ENCODE measurements at regions not wholly inside any gene's neighbourhood (a gene's known extent, or its start where the extent isn't known, plus 50 kb on each side); places are given as distances from the start of the nearest gene placed in this dataset.
"Not testable (repeated sequence)": the region's sequence is repeated elsewhere in the genome, so short reads cannot be mapped to it uniquely, and the experiment has no call there.

DNA sequence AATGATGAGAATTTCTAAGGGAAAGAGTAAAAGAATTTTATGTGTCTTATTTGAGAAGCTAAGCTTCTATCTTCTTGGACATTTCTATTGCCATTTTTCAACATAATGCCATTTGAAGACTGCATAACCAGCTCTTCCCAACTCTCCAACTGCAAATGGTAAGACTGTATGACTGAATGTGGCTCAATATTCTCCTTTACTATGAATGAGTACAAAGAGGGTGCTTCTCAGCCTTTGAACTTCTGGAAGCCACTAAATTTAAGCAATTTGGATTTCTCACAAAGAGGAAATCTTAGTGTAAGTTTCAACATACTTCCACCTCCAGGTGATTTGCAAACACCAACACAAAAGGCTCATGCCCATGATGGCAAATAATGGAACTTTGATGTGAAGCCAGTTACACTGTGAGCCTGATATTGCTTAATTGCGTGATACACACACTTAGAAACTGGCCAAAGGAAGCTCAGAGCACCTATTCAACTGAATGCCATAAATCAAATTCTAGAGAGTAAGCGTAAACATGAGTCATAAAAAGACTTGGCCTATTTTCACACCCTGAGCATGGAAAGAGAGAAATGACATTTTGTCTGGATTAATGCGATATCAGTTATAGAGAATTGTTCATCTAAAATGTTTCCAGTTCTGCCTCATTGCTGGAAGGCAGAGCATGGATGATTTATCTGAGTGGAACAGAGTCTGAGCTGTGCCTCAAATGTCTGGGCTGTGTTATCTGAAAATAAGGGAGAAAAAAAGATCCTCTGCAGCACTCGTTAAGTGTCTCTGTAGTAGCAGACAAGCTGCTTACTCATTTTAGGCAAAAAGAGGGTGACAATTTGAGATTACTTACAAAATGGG lies 145.3 kb downstream of the PLK2 start:
- ChIA-PET CTCF (no interaction called here), POLR2A (no interaction called here)

DNA sequence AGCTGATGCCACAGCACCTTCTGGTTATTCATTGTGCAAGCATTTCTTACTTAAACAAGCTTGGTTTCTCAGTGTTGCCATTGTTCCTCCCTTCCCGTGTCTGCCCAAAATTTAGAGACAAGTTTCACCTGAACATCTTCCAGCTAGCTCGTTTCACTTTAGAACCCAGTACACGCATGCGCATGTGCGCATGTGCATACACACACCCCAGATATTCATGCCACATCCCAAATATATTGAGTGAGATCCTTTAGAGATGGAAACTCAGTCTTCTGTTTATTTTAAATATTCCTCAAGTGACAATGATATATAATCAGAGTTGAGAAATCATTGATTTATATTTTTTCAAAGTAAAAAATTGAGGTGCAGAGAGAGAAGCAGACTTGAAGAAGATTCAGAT lies 147.6 kb downstream of the PLK2 start:
- ChIA-PET POLR2A (no interaction called here), CTCF (no interaction called here)

DNA sequence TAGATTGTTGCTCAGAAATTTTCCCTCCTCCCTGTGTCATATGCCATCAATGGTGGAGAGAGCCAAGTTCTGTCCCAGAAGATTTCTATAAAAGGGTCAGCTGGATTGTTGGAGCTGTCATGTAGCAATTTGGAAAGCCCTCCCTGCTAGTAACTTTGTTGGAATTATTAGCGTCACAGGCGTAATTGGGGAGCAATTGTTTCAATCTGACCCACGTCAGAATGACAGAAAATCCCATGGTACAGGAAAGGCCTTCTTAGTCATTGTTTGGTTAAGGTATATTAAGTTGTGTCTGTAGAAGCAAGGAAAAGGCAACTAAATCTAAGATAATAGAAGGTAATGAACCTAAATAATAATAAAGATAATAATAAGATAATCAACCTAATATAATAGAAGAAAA lies 148.4 kb downstream of the PLK2 start:
- POLR2A ChIA-PET = no interaction called here
- CTCF ChIA-PET = no interaction called here

DNA sequence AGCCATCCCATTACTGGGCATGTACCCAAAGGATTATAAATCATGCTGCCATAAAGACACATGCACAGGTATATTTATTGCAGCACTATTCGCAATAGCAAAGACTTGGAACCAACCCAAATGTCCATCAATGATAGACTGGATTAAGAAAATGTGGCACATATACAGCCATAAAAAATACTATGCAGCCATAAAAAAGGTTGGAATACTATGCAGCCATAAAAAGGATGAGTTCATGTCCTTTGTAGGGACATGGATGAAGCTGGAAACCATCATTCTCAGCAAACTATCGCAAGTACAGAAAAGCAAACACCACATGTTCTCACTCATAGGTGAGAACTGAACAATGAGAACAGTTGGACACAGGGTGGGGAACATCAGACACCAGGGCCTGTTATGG lies 151.5 kb downstream of the PLK2 start:
- POLR2A ChIA-PET = not testable (repeated sequence)
- CTCF ChIA-PET = interaction anchor here (0.6 kb wide), 1 partner anchor 403 kb away, joined by 3 read pairs; no protein-coding TSS in a partner anchor

DNA sequence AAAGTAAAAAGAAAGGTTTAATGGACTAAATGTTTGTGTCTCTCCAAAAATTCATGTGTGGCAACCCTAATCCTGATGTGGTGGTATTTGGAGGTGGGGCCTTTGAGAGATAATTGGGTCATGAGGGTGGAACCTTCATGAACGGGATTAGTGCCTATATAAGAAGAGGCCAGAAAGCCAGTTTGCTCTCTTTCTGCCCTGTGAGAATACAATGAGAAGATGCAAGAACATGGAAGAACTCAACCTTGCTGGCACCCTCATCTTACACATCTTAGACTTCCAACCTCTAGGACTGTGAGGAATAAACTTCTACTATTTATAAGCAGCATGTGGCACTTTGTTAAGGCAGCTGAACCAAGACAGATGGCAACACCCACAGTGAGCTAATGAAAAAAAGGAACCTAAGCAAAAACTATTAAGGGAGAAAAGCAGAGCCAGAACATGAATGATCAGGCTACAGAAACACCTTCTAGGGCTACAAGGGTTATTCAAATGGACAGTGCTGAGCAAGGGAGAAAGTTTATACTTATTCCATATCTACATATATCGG lies 159.5 kb downstream of the PLK2 start:
- CTCF ChIA-PET = no interaction called here
- POLR2A ChIA-PET = no interaction called here

DNA sequence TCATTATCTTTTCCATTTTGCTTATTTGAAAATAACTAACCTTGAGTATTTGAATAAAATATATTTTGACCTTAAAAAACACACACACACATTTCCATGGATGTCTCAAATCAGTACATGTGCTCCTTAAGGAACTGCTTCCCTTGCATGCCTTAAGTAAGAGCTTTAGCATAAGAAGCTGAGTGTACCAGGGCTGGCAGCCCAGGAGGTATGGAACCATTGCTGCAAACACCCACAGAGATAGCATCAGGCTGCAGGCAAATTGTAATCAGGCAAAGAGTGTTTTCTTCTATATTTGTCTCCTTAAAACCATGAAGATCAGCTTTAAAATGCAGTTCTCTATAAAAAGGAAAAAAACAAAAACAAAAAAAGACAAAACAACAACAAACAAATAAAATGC lies 160.6 kb downstream of the PLK2 start:
- ChIA-PET CTCF (no interaction called here), POLR2A (no interaction called here)

DNA sequence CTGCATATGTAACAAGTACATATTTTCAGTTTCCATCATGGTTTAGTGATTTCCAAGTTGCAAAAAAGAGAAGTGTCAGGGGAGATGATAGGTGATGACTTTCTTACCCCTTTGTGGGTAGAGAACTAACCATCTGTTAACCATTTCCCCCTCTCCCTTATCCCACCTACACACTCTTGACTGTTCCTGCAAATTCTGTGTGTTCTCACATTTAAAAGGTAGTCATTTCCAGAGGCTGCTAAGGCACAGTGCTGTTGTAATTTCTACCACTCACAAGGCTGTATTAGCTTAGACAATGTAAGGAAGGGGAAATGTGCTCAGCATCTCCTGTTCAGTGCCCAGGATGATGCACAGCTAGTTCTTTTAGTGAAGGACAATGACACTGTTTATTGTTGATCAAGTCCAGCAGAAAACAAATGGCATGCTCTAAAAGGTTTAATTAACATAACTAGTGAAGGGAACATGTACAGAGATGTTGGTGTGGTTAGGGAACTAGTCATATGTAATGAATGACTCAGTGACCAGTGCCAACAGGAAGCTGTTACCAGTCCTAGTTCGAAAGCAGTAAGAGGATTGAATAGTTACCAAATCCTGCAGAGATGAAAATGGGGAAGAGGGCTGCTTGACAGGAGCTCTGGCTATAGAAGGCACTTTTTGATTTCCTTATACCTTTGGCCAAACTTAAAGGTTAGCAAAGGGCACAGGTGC lies 165.1 kb downstream of the PLK2 start:
- ChIA-PET POLR2A (no interaction called here), CTCF (no interaction called here)

DNA sequence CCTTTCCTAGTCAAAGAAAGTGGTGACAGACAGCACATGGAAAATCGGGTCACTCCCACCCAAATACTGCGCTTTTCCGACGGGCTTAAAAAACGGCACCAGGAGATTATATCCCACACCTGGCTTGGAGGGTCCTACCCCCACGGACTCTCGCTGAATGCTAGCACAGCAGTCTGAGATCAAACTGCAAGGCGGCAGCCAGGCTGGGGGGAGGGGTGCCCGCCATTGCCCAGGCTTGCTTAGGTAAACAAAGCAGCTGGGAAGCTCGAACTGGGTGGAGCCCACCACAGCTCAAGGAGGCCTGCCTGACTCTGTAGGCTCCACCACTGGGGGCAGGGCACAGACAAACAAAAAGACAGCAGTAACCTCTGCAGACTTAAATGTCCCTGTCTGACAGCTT lies 171.6 kb downstream of the PLK2 start:
- CTCF ChIA-PET, POLR2A ChIA-PET: not testable (repeated sequence)

DNA sequence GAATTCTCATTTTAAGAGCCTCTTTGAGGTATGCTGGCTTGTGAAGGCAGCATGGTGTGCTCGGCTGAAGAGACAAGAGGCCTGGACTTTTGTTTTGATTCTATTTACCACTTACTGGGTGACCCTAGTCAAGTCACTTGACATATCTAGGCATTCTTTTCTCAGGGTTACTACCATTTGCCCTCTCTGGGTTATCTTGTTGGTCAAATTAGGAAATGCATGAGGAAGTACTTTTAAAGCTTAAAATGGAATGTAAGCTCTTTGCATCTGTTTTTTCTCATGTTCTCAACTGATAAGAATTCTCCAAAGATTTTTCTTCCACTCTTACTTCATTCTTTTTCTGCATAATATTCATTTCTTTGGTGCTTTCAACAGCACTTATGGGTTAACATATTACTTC lies 173.1 kb downstream of the PLK2 start:
- POLR2A ChIA-PET = no interaction called here
- CTCF ChIA-PET = no interaction called here

DNA sequence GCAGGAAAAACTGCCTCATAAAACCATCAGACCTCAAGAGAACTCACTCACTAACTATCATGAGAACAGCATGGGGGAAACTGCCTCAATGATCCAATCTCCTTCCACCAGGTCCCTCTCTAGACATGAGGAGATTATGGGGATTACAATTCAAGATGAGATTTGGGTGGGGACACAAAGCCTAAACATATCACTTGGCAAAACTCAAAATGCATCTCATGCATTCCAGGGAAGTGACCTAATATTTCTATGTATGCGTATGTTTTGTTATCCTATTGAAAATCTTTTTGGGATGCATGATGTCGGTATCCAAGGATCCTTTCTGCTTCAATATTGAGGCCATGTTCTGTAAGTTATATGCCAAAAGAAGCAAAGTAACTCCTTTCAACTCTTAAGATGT lies 174.0 kb downstream of the PLK2 start:
- ChIA-PET POLR2A (no interaction called here), CTCF (no interaction called here)

DNA sequence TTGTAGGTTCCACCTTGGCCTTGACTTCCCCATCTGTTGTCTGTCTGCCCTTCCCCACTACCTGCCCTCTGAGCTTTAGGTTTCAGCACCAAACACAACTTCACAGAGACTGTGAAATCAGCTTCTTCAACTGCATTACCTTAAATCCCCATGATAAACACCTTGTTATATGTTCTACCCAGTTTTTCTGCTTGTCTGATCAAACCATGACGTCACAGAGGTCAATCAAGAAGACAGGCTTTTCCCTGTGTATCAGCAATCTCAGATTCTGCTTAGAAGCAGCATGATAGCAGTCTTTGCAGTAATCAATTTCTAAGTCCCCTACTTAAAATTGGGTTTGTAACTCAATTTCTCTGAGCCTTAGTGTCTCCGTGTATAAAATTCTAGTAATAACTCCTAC lies 175.0 kb downstream of the PLK2 start:
- ChIA-PET POLR2A (no interaction called here), CTCF (no interaction called here)

DNA sequence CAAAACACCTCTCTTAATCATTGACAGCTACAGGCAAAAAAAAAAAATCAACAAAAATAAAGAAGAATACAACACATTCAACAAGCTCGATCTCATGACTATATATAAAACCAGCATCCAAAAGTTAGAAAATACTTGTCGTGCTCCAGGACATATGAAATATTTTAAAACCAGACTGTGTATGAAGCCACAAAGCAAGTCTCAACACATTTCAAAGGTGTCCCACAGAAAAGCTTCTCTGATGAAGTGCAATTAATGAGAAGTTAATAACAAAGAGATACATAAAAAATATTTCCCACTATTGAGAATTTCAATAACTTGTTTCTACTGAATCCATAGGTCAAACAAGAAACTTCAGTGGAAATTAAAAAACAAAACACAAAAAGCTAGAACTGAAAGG lies 178.7 kb downstream of the PLK2 start:
- POLR2A ChIA-PET = no interaction called here
- CTCF ChIA-PET = no interaction called here

DNA sequence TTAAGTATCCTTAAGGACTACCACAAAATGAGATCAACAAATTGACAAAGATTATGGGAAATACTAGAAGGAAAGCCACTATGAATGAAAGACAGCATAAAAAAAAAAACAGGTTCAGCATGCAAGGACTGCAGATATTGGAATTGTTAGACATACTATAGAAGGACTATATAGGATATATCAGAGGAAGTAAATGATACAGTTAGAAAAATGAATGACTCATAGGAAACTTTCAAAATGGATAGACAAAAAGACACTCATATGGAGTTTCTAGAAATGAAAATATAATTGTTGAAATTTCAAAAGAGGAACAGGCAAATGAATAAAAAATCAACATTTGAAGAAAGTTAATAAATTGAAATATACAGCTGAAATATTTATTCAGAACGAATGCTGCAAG lies 180.6 kb downstream of the PLK2 start:
- POLR2A ChIA-PET = no interaction called here

DNA sequence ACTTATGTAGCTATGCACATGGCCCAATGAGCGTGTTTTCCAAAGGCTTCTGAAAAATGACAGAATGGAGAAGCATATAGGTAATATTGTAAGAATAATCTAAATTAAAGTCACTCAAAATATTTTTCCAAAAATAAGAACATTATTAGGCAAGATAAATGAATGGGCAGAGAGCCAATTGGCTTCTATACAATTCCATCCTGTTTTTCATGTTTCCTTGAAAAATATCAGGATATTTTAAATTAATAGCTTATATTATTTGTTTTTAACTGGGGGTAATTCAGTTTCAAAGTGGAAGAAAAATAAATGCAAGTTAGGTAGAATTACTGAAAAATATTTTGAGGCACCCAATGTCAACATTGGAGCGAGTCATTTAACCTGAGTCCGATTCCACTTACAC lies 183.5 kb downstream of the PLK2 start:
- ChIA-PET POLR2A (no interaction called here), CTCF (no interaction called here)

More for the DNA sequence above, 180.6 kb downstream of the PLK2 start:
- CTCF ChIA-PET = no interaction called here

DNA sequence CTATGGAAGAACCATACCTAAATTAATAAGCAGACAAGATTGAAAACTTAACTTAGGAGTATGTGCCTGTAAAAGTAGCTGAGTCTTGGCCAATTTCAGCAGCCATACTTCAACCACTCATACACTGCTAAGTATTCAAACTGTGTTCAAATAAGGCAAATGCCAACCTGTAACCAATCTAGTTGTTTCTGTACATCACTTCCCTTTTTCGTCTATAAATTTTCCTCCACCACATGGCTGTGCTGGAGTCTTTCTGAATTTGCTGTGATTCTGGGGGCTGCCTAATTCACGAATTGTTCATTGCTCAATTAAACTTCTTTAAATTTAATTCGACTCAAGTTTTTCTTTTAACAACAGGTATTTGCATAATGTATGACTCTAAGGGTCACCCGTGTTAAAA lies 184.4 kb downstream of the PLK2 start:
- CTCF ChIA-PET = no interaction called here

DNA sequence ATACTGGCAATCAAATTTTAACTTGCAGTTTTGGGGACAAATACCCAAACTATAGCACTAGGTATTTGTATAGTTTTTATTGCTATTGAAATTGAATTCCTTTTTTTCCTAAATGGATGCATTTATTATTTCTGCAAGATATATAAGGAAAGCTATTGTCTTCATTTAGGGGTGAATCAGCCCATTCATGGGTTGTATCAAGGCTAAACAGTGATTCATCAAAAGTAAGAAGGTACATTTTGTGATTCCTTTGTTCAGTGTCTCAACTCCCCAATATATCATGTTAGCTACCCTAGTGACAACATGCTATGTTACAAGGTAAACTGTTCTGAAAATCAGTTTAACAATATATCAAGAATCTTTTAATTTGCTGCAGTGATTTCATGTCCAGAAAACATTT lies 185.7 kb downstream of the PLK2 start:
- POLR2A ChIA-PET = no interaction called here
- CTCF ChIA-PET = no interaction called here

More for the DNA sequence above, 184.4 kb downstream of the PLK2 start:
- POLR2A ChIA-PET = no interaction called here

DNA sequence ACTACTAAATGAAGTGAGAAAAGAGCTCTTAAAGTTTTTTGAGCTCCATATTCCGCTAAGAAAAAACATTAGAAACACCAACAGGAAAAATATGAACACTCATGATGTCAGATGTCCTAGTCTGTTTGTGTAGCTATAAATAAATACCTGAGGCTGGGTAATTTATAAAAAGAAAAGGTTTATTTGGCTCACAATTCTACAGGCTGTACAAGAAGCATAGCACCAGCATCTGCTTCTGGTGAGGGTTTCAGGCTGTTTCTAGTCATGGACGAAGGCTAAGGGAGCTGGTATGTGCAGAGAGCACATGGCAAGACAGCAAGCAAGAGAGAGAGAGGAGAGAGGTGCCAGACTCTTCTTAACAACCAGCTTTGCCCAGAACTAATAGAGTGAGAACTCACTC lies 186.2 kb downstream of the PLK2 start:
- ChIA-PET CTCF (no interaction called here), POLR2A (no interaction called here)

DNA sequence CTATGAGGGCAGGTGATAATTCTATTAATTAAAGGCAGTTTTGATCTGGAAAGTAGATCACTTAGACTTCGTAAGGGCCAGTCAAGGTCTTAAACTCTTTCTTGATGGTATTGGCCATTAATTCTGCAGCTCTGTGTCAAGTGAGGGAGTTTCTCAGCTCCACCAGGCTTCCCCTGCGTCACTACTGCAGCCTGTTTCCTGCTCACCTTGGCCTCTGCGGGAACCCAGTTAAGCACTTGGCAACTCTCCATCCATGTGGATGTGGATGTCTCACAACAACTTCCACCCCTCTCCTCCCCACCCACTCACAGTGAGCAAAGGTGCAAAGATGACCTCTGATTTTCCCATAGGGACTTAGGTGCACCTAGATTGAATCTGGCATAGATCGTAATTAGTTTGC lies 191.6 kb downstream of the PLK2 start:
- CTCF ChIA-PET = no interaction called here
- POLR2A ChIA-PET = no interaction called here

DNA sequence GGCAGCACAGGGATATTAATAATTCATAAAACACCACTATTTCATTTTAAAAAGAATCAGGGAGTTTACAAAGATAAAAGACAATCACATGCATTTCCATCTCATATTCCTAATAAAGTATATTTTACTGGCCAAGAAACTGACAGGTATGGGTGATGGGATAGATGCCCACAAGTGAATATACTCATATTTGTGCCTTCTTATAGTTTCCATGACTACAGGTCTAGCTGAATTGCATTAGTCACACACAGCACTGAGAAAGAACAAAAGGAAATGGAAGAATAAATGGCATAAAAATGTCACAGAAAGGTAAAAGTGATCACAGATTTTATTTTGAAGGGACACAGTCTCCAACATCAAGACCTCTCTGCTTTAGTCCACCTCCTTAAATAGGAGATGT lies 193.5 kb downstream of the PLK2 start:
- POLR2A ChIA-PET = no interaction called here
- CTCF ChIA-PET = no interaction called here

DNA sequence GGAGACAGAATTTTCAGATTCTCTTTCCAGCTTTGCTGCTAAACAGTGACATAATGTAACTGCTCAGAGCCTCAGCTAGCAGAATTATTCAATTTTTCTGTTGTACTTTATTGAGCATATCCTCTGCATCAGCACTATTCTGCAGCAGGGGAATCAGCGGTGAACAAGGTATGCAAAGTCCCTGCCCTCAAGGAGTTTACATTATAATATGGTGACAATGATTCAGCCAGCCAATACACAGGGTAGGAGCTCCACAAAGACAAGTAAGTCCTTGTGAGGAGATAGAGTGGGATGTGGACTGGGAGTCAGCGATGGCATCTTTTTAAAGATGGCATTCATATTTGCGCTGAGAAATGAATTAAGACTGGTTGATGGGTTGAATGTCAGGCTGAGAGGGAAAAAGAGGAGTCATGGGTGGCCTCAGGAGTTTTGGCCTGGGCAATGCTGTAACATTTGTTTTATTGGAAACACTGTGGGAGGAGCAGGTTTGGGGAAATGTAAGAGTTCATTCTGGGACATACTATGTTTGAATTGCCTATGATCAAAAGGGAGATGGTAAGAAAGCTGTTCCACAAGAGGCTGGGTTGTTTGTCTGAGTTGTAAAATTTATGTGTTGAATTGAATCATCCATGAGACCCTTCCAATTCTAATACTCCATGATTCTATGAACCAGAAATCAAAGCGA lies 194.5 kb downstream of the PLK2 start:
- ChIA-PET CTCF (no interaction called here), POLR2A (no interaction called here)

DNA sequence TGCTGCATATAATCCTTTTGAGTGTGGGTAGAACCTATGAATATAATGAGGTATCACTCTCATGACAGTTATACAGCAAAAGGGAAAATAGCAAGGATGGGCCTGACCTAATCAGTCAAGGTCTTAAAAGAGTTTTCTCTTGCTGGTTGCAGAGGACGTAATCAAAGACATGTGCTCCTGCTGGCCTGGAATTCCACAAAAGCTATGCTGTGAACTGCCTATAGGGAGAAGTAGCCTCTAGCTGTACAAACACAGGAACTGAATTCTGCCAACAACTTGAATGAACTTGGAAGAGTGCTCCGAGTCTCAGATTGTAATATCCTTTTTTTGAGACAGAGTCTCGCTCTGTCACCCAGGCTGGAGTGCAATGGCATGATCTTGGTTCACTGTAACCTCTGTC lies 195.6 kb downstream of the PLK2 start:
- ChIA-PET CTCF (no interaction called here), POLR2A (no interaction called here)

Data from activated CD8-positive, alpha-beta memory T cell treated with anti-CD3 and anti-CD28 coated beads for 36 hours (primary cell).